Osteoblast (primary cell): ENCODE measurements at regions not wholly inside any gene's neighbourhood (a gene's known extent, or its start where the extent isn't known, plus 50 kb on each side); places are given as distances from the start of the nearest gene placed in this dataset.

Source experiments
- DNase-seq: peaks from one replicate; pipeline ENCODE4 v3.0.0; 2011; ENCODE audit warnings: low spot score, mixed read lengths; ENCODE audit not compliant: insufficient read length; ENCODE audit errors: missing footprints
- H2AFZ ChIP-seq: 2 replicates; pipeline ENCODE4 v1.6.0; 2011; ENCODE audit warnings: mild to moderate bottlenecking, low read length
- H3K27ac ChIP-seq: 2 replicates; pipeline ENCODE4 v1.5.1; 2011; ENCODE audit warnings: mild to moderate bottlenecking, low read depth, low read length, moderate library complexity
- H3K27me3 ChIP-seq: 2 replicates; pipeline ENCODE4 v1.6.0; 2012; ENCODE audit warnings: mild to moderate bottlenecking, control low read depth, inconsistent platforms, low read length, moderate library complexity; ENCODE audit not compliant: insufficient read depth
- H3K36me3 ChIP-seq: 2 replicates; pipeline ENCODE4 v1.5.1; 2011; ENCODE audit warnings: mild to moderate bottlenecking, low read length, control low read depth, moderate library complexity; ENCODE audit not compliant: insufficient read depth
- H3K4me1 ChIP-seq: 2 replicates; pipeline ENCODE4 v1.5.1; 2011; ENCODE audit warnings: mild to moderate bottlenecking, low read length, control low read depth, moderate library complexity; ENCODE audit not compliant: insufficient read depth
- H3K4me2 ChIP-seq: 2 replicates; pipeline ENCODE4 v1.6.0; 2011; ENCODE audit warnings: mild to moderate bottlenecking, low read length; ENCODE audit not compliant: insufficient read depth
- H3K4me3 ChIP-seq: fragments of 200-600 bp; sonication (generic); 3 replicates; pipeline ENCODE4 v1.5.1; 2012; ENCODE audit warnings: mild to moderate bottlenecking, low read length, inconsistent platforms; ENCODE audit not compliant: insufficient read depth
- H3K79me2 ChIP-seq: 2 replicates; pipeline ENCODE4 v1.6.0; 2012; ENCODE audit warnings: mild to moderate bottlenecking, low read length, control low read depth, inconsistent platforms; ENCODE audit not compliant: insufficient read depth
- H3K9me3 ChIP-seq: 2 replicates; pipeline ENCODE4 v1.5.1; 2011; ENCODE audit warnings: low read depth, low read length, control low read depth
- H4K20me1 ChIP-seq: 2 replicates; pipeline ENCODE4 v1.6.0; 2012; ENCODE audit warnings: mild to moderate bottlenecking, low read length, control low read depth; ENCODE audit not compliant: insufficient read depth
- TF ChIP-seq, protein P1 (sequence below): IDR thresholded peaks from 2 replicates; pipeline ENCODE4 v1.5.1; 2011; ENCODE audit warnings: mild to moderate bottlenecking, low read depth, low read length, moderate library complexity; ENCODE audit errors: extremely low read depth

- no peak overlapping the region for H3K4me3 ChIP-seq
- H3K4me1 ChIP-seq, result no peaks in the 10 kb centered on the region
- no peak overlapping the region for H3K27ac ChIP-seq
- no peaks in the 10 kb centered on the region for H3K9me3 ChIP-seq
- DNase-seq, result no peak
- H3K27me3 ChIP-seq, result no peaks in the 10 kb centered on the region
- H3K36me3 ChIP-seq, result no peaks in the 10 kb centered on the region
- no peaks in the 10 kb centered on the region for H3K79me2 ChIP-seq
- TF ChIP-seq, protein P1, sequence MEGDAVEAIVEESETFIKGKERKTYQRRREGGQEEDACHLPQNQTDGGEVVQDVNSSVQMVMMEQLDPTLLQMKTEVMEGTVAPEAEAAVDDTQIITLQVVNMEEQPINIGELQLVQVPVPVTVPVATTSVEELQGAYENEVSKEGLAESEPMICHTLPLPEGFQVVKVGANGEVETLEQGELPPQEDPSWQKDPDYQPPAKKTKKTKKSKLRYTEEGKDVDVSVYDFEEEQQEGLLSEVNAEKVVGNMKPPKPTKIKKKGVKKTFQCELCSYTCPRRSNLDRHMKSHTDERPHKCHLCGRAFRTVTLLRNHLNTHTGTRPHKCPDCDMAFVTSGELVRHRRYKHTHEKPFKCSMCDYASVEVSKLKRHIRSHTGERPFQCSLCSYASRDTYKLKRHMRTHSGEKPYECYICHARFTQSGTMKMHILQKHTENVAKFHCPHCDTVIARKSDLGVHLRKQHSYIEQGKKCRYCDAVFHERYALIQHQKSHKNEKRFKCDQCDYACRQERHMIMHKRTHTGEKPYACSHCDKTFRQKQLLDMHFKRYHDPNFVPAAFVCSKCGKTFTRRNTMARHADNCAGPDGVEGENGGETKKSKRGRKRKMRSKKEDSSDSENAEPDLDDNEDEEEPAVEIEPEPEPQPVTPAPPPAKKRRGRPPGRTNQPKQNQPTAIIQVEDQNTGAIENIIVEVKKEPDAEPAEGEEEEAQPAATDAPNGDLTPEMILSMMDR, result no peak
- H2AFZ ChIP-seq, result no peak overlapping the region
- no peak overlapping the region for H3K4me2 ChIP-seq
- H4K20me1 ChIP-seq, result no peaks in the 10 kb centered on the region
Observed at GRCh38 chr1:81330521-81330920, 470.2 kb upstream of the ADGRL2 start.

GRCh38 chr1:81330111-81330510 is 470.6 kb upstream of the ADGRL2 start:
- Histone ChIP-seq H3K27me3 (no peaks in the 10 kb centered on the region), H2AFZ (no peak overlapping the region), H4K20me1 (no peaks in the 10 kb centered on the region), H3K4me3 (no peak overlapping the region), H3K79me2 (no peaks in the 10 kb centered on the region), H3K36me3 (no peaks in the 10 kb centered on the region), H3K4me1 (no peaks in the 10 kb centered on the region), H3K4me2 (no peak overlapping the region), H3K27ac (no peak overlapping the region), H3K9me3 (no peaks in the 10 kb centered on the region)
- DNase-seq, result no peak
- TF ChIP-seq, protein P1, result no peak

DNA sequence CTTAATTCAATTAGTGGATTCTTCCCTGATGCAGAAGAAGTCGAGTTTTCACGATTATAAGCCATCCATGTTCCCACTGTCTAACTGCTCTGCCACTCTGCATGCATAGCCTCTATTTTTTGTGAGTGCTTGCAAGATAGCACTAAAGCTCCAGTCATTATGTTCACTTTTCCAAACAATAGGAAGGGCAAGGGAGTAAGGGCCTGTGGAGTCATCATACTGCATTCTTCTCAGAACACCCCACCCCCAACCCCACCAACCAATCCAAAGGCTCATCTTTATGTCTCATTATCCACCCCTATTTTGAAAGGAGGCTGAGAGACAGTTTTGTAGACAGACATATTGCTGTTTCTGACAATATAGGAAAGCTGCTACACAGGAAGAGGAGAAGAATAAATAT is 471.7 kb upstream of the ADGRL2 start:
- H3K4me2 ChIP-seq, result no peak overlapping the region
- no peaks in the 10 kb centered on the region for H4K20me1 ChIP-seq
- no peak overlapping the region for H2AFZ ChIP-seq
- TF ChIP-seq, protein P1, result no peak
- no peaks in the 10 kb centered on the region for H3K27me3 ChIP-seq
- H3K4me1 ChIP-seq, result no peaks in the 10 kb centered on the region
- no peaks in the 10 kb centered on the region for H3K79me2 ChIP-seq
- no peaks in the 10 kb centered on the region for H3K9me3 ChIP-seq
- no peak overlapping the region for H3K4me3 ChIP-seq
- H3K36me3 ChIP-seq, result no peaks in the 10 kb centered on the region
- no peak overlapping the region for H3K27ac ChIP-seq
- no peak for DNase-seq

DNA sequence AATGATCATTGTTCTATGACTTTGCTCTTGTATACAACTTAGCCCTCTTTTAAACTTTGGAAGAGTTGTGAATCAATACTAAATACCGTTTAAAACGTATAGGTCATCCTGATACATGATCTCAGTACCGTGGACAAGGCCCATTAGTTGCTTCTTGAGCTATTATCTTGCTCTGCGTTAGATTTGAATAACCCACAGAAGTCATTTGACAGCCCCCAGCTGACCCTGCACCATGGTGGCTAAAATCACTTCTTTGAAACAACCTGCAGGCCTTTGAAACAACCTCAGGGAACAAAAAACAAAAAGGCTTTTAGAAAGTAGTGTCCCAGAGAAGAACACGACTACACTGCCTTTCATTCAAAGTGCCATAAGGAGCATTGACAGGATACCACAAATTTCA is 473.0 kb upstream of the ADGRL2 start:
- Histone ChIP-seq H3K9me3 (no peaks in the 10 kb centered on the region), H3K4me1 (no peaks in the 10 kb centered on the region), H3K79me2 (no peaks in the 10 kb centered on the region), H2AFZ (no peak overlapping the region), H3K4me3 (no peak overlapping the region), H3K4me2 (no peak overlapping the region), H3K27me3 (no peaks in the 10 kb centered on the region), H3K36me3 (no peaks in the 10 kb centered on the region), H3K27ac (no peak overlapping the region), H4K20me1 (no peaks in the 10 kb centered on the region)
- no peak for DNase-seq
- TF ChIP-seq, protein P1, result no peak
